ENCODE measurements at regions not wholly inside any gene's neighbourhood (a gene's known extent, or its start where the extent isn't known, plus 50 kb on each side); places are given as distances from the start of the nearest gene placed in this dataset.

DNA sequence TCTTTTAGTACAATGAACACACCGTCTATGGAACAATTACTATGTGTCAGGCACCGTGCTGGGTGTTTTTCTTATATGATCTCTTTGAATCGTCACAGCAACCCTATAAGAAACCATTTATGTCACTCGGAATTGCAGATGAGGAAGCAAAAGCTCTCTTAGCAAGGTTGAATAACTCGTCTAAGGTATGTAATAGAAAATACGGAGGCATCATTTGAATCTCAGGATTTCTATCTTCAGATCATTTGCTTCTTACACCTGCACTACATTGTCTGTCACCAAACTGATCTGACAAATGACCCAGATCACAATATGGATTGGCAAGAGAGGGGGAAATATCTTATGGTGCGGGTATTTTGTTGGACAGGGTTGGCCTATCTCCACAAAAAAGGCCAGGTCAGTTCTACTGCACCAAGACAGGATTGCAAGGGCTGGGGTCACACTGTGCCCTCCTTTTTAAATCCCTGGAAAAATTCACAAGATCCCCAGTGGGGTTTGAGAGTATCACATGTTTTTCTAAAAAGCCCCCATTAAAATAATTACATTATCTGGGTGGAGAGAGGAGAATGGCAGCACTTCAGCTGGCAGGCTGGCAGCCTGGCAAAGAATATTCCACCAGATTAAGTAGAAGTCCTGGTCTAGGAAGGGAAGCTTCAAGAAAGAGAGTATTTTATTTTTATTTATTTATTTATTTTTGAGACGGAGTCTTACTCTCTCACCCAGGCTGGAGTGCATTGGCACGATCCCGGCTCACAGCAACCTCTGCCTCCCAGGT is 110.7 kb upstream of the CLMP start:
- intact Hi-C loops (cut with DNase I), result loop anchor here (10.0 kb wide), 1 partner anchor 169 kb away; no protein-coding TSS in a partner anchor
- Histone ChIP-seq H3K9me3 (no peaks in the 10 kb centered on the region), H3K27ac (no peak overlapping the region), H3K36me3 (no peaks in the 10 kb centered on the region), H3K4me1 (peaks cover 11% of the 10 kb centered on the region), H3K4me3 (no peak overlapping the region), H3K27me3 (no peaks in the 10 kb centered on the region)
- ATAC-seq, result no peak
- DNase-seq, result no peak
- TF ChIP-seq, protein P1, sequence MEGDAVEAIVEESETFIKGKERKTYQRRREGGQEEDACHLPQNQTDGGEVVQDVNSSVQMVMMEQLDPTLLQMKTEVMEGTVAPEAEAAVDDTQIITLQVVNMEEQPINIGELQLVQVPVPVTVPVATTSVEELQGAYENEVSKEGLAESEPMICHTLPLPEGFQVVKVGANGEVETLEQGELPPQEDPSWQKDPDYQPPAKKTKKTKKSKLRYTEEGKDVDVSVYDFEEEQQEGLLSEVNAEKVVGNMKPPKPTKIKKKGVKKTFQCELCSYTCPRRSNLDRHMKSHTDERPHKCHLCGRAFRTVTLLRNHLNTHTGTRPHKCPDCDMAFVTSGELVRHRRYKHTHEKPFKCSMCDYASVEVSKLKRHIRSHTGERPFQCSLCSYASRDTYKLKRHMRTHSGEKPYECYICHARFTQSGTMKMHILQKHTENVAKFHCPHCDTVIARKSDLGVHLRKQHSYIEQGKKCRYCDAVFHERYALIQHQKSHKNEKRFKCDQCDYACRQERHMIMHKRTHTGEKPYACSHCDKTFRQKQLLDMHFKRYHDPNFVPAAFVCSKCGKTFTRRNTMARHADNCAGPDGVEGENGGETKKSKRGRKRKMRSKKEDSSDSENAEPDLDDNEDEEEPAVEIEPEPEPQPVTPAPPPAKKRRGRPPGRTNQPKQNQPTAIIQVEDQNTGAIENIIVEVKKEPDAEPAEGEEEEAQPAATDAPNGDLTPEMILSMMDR (IDR thresholded peaks at IDR 0.05), result no peak

DNA sequence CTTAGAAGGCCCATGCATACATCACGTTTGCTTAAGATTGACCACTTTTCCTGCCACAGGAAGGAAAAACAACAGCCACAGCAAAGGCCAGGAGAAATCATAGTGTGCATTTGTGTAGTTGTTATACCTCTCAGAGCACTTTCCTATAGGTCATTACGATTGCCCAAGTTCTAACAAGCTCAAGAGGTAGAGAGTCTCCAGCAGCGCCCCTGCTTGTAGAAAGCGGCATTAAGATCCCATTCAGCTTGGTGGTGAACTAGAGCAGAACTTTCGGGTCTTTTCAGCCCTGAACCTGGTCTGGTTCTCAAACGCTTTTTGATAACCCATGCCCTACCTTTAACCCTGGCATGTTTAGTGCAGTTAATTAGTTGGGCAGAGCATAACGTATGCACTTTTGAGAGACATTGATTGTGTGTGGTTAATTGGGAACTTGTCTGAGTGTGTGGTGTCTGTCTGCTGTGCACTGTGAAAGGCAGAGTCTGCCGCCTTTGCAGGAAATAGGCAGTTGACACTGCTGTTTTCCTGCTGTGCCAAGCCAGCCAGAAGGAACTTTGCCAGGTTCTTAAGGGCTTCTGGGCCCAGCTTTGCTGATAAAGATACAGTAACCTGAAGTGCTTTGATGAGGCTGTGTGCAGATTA is 109.9 kb upstream of the CLMP start:
- no peak overlapping the region for H3K4me3 ChIP-seq
- no peaks in the 10 kb centered on the region for H3K27me3 ChIP-seq
- H3K4me1 ChIP-seq, result peaks cover 11% of the 10 kb centered on the region
- no peak for ATAC-seq
- H3K27ac ChIP-seq, result no peak overlapping the region
- intact Hi-C loops (cut with DNase I), result loop anchor here (10.0 kb wide), 1 partner anchor 170 kb away; no protein-coding TSS in a partner anchor
- DNase-seq, result no peak
- no peaks in the 10 kb centered on the region for H3K9me3 ChIP-seq
- TF ChIP-seq, protein P1 (IDR thresholded peaks at IDR 0.05), result no peak
- no peaks in the 10 kb centered on the region for H3K36me3 ChIP-seq

GRCh38 chr11:123303924-123304323 is 108.9 kb upstream of the CLMP start:
- DNase-seq (no peak), ATAC-seq (no peak)
- TF ChIP-seq, protein P1 (IDR thresholded peaks at IDR 0.05), result no peak
- intact Hi-C loops (cut with DNase I), result loop anchor here (10.0 kb wide), 1 partner anchor 171 kb away; no protein-coding TSS in a partner anchor
- Histone ChIP-seq H3K9me3 (no peaks in the 10 kb centered on the region), H3K4me1 (peaks cover 11% of the 10 kb centered on the region), H3K27ac (no peak overlapping the region), H3K4me3 (no peak overlapping the region), H3K27me3 (no peaks in the 10 kb centered on the region), H3K36me3 (no peaks in the 10 kb centered on the region)

DNA sequence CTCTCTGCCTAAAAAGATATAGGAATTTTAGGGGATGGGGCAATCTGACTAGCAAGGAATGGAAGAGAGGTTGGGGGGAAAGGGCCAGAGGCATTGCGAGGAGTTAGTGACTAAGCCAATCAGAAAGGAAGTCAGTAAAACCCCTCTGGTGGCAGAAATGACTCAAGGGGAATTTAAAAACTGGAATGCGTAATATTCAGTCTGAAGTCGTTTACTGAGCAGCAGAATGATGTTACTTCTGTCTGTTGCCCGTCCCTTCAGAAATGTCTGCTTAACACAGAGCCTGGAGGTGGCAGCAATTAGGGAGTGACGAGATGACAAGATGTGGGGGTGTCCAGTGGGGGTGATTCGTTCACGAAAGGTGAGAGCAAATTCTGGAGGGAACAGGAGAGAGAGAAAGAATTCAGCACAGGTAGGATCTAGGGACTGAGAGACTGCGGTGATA is 107.7 kb upstream of the CLMP start:
- intact Hi-C loops (cut with DNase I), result loop anchor here (10.0 kb wide), 1 partner anchor 172 kb away; no protein-coding TSS in a partner anchor
- H3K27me3 ChIP-seq, result no peaks in the 10 kb centered on the region

GRCh38 chr11:123301696-123302400 is 106.8 kb upstream of the CLMP start:
- Histone ChIP-seq H3K36me3 (no peaks in the 10 kb centered on the region), H3K4me3 (peak overlapping the region; percentile 41), H3K27ac (no peak overlapping the region), H3K27me3 (no peaks in the 10 kb centered on the region), H3K9me3 (no peaks in the 10 kb centered on the region), H3K4me1 (peaks cover 11% of the 10 kb centered on the region)
- DNase-seq (peak; percentile 84), ATAC-seq (peak; percentile 91)
- intact Hi-C loops (cut with DNase I), result loop anchor here (10.0 kb wide), 1 partner anchor 173 kb away; no protein-coding TSS in a partner anchor
- TF ChIP-seq, protein P1 (IDR thresholded peaks at IDR 0.05), result peak; percentile 87

More for the DNA sequence above, 107.7 kb upstream of the CLMP start:
- ATAC-seq (no peak), DNase-seq (no peak)
- H3K27ac ChIP-seq, result no peak overlapping the region
- TF ChIP-seq, protein P1 (IDR thresholded peaks at IDR 0.05), result no peak
- H3K9me3 ChIP-seq, result no peaks in the 10 kb centered on the region
- H3K36me3 ChIP-seq, result no peaks in the 10 kb centered on the region
- no peak overlapping the region for H3K4me3 ChIP-seq
- peaks cover 11% of the 10 kb centered on the region for H3K4me1 ChIP-seq

Measured in upper lobe of right lung (tissue), 1 donor.